Parathyroid adenoma (tissue), 2 donors: ENCODE measurements at regions not wholly inside any gene's neighbourhood (a gene's known extent, or its start where the extent isn't known, plus 50 kb on each side); places are given as distances from the start of the nearest gene placed in this dataset.

Source experiments
- H2AFZ ChIP-seq: fragments of 300-600 bp; sonication (generic); one replicate; pipeline ENCODE4 v1.7.0; 2017; ENCODE audit warnings: antibody characterized with exemption, mild to moderate bottlenecking
- H3K27ac ChIP-seq: fragments of 300-600 bp; sonication (generic); one replicate; pipeline ENCODE4 v1.7.0; 2017
- H3K27me3 ChIP-seq: fragments of 300-600 bp; sonication (generic); one replicate; pipeline ENCODE4 v1.7.0; 2017; ENCODE audit warnings: low read length; ENCODE audit not compliant: control insufficient read depth, insufficient read depth
- H3K36me3 ChIP-seq: fragments of 300-600 bp; sonication (generic); one replicate; pipeline ENCODE4 v1.7.0; 2017; ENCODE audit warnings: low read length; ENCODE audit not compliant: control insufficient read depth, insufficient read depth
- H3K4me1 ChIP-seq: fragments of 300-600 bp; sonication (generic); one replicate; pipeline ENCODE4 v1.7.0; 2017; ENCODE audit warnings: control low read depth
- H3K4me2 ChIP-seq: fragments of 300-600 bp; sonication (generic); one replicate; pipeline ENCODE4 v1.7.0; 2017; ENCODE audit warnings: low read length
- H3K4me3 ChIP-seq: fragments of 300-600 bp; sonication (generic); one replicate; pipeline ENCODE4 v1.7.0; 2017; ENCODE audit warnings: low read depth, low read length
- H3K79me2 ChIP-seq: fragments of 300-600 bp; sonication (generic); one replicate; pipeline ENCODE4 v1.7.0; 2017; ENCODE audit warnings: control low read depth
- H3K9ac ChIP-seq: fragments of 300-600 bp; sonication (generic); one replicate; pipeline ENCODE4 v1.7.0; 2017; ENCODE audit warnings: mild to moderate bottlenecking
- H3K9me3 ChIP-seq: fragments of 300-600 bp; sonication (generic); one replicate; pipeline ENCODE4 v1.7.0; 2017; ENCODE audit warnings: low read length; ENCODE audit not compliant: control insufficient read depth
- TF ChIP-seq, protein P1 (sequence below): fragments of 300-600 bp; sonication (generic); IDR thresholded peaks from one replicate; pipeline ENCODE4 v1.7.0; 2017; ENCODE audit warnings: antibody characterized with exemption, mild to moderate bottlenecking
- donor health status: primary hyperparathyroidism.

DNA sequence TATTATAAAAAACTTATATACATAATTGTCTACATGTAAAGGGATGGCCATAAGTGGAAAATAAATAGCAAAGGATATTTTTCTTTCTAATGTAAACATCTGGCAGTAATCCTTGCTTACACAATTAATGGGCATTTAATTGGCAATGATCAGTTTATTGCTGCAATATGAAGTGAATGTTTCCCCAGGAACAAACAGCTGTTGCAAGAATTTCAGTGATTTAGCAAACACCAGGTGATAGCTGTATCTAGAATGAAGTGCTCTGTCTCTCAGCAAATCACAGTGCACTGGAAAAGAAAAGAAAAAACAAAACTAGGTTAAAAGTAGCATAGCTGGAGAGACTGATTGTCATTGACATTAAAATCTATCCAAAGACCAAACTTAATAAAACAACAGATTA lies 594.5 kb upstream of the ARRDC3 start:
- Histone ChIP-seq H3K9ac (no peak overlapping the region), H3K4me3 (no peak overlapping the region), H3K27me3 (no peaks in the 10 kb centered on the region), H3K4me1 (no peaks in the 10 kb centered on the region), H3K36me3 (no peaks in the 10 kb centered on the region), H3K27ac (no peak overlapping the region), H3K4me2 (no peak overlapping the region), H3K9me3 (no peaks in the 10 kb centered on the region), H2AFZ (no peak overlapping the region), H3K79me2 (no peaks in the 10 kb centered on the region)
- TF ChIP-seq, protein P1, sequence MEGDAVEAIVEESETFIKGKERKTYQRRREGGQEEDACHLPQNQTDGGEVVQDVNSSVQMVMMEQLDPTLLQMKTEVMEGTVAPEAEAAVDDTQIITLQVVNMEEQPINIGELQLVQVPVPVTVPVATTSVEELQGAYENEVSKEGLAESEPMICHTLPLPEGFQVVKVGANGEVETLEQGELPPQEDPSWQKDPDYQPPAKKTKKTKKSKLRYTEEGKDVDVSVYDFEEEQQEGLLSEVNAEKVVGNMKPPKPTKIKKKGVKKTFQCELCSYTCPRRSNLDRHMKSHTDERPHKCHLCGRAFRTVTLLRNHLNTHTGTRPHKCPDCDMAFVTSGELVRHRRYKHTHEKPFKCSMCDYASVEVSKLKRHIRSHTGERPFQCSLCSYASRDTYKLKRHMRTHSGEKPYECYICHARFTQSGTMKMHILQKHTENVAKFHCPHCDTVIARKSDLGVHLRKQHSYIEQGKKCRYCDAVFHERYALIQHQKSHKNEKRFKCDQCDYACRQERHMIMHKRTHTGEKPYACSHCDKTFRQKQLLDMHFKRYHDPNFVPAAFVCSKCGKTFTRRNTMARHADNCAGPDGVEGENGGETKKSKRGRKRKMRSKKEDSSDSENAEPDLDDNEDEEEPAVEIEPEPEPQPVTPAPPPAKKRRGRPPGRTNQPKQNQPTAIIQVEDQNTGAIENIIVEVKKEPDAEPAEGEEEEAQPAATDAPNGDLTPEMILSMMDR: no peak

DNA sequence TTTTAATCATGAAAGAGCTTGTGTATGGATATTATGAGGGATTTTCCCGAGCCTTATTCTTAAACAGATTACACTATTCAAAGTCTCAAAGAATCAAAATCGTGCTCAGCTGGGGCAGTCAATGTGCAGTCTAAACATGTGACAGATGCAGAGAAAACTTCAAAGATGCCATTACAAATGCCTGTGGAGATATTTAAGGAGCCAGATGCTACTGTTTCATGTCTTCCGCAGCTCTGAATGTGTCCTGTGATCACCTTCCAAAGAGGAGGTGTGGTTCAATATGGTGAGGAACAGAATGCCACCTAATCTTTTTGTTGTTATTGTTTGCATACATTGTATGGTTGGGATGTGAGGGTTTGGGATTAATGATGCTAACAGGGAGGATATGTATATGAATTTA lies 593.3 kb upstream of the ARRDC3 start:
- Histone ChIP-seq H3K9ac (no peak overlapping the region), H2AFZ (no peak overlapping the region), H3K4me2 (no peak overlapping the region), H3K27me3 (no peaks in the 10 kb centered on the region), H3K4me3 (no peak overlapping the region), H3K9me3 (no peaks in the 10 kb centered on the region), H3K4me1 (no peaks in the 10 kb centered on the region), H3K79me2 (no peaks in the 10 kb centered on the region), H3K36me3 (no peaks in the 10 kb centered on the region), H3K27ac (no peak overlapping the region)
- TF ChIP-seq, protein P1: no peak

DNA sequence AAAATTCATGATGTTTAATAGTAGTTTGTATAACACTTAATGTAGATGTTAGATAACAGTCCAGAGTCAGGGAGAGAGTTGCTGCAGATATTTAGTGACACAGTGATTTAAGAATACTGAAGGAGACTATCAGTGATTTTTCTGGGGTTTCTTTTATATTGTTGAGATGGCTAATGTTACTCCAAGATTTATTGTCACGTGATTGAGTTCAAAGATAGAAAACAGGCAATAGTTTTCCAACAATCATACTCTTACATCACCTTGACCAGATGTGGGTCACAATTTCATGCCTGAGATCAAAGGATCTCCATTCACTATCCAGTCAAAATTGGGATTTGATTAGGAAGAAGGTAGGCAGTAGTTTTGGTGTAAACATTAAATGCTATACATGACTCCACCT lies 580.0 kb upstream of the ARRDC3 start:
- H3K4me1 ChIP-seq: no peaks in the 10 kb centered on the region
- TF ChIP-seq, protein P1: no peak
- no peaks in the 10 kb centered on the region for H3K79me2 ChIP-seq
- H3K4me3 ChIP-seq: no peak overlapping the region
- H3K36me3 ChIP-seq: no peaks in the 10 kb centered on the region
- no peaks in the 10 kb centered on the region for H3K9me3 ChIP-seq
- H3K27ac ChIP-seq: no peak overlapping the region
- no peak overlapping the region for H3K4me2 ChIP-seq
- H3K9ac ChIP-seq: no peak overlapping the region
- H3K27me3 ChIP-seq: no peaks in the 10 kb centered on the region
- H2AFZ ChIP-seq: no peak overlapping the region

DNA sequence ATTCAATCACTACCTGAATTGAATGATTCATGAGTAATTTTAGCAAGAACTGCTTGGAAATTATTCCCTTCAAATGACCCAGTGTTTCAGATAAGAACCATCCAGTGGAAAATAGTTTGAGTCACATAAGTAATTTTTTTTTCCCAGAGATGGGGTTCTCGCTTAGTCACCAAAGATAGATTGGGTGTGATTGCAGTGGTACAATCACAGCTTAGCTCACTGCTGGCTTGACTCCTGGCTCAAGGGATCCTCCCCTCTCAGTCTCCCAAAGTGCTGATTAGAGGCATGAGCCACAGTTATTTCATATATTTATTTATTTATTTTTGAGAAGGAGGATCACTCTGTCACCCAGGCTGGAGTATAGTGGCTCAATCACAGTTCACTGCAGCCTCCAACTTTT lies 574.5 kb upstream of the ARRDC3 start:
- no peaks in the 10 kb centered on the region for H3K4me1 ChIP-seq
- TF ChIP-seq, protein P1: no peak
- no peak overlapping the region for H3K4me3 ChIP-seq
- no peak overlapping the region for H3K9ac ChIP-seq
- no peaks in the 10 kb centered on the region for H3K36me3 ChIP-seq
- no peak overlapping the region for H3K27ac ChIP-seq
- H2AFZ ChIP-seq: no peak overlapping the region
- no peaks in the 10 kb centered on the region for H3K9me3 ChIP-seq
- no peak overlapping the region for H3K4me2 ChIP-seq
- no peaks in the 10 kb centered on the region for H3K79me2 ChIP-seq
- H3K27me3 ChIP-seq: no peaks in the 10 kb centered on the region

DNA sequence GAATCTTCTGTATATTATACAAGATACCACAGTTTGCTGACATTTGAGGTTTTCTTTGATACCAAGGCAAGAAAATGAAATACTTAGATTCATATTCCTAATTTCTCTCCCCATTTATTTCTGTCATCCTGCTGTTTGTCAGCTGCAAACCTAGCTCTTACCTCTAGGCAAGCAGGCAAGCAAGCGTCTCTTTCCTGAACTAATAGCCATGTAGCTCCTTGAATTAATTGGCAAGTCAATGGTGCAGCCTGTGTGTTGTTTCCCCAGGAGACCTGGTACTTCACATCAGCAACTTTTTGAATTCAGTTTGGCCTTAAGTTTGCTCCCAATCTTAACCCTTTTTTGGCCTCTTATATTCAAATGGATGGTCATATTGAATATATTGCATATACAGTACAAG lies 573.6 kb upstream of the ARRDC3 start:
- H2AFZ ChIP-seq: no peak overlapping the region

More for the DNA sequence above, 573.6 kb upstream of the ARRDC3 start:
- TF ChIP-seq, protein P1: no peak
- Histone ChIP-seq H3K4me3 (no peak overlapping the region), H3K4me1 (no peaks in the 10 kb centered on the region), H3K9me3 (no peaks in the 10 kb centered on the region), H3K27ac (no peak overlapping the region), H3K9ac (no peak overlapping the region), H3K27me3 (no peaks in the 10 kb centered on the region), H3K4me2 (no peak overlapping the region), H3K79me2 (no peaks in the 10 kb centered on the region), H3K36me3 (no peaks in the 10 kb centered on the region)
